Inflammatory macrophage treated with lipopolysaccharide for 1 hour (primary cell): ENCODE measurements at regions not wholly inside any gene's neighbourhood (a gene's known extent, or its start where the extent isn't known, plus 50 kb on each side); places are given as distances from the start of the nearest gene placed in this dataset.

ENCODE experiments used
- DNase-seq, 2 donors: peaks; one replicate each; pipeline ENCODE4 v3.0.0-alpha.2; 2020 to 2022

GRCh38 chr7:46975493-46975892 lies 606.4 kb downstream of the TNS3 start:
- no peak for DNase-seq

DNA sequence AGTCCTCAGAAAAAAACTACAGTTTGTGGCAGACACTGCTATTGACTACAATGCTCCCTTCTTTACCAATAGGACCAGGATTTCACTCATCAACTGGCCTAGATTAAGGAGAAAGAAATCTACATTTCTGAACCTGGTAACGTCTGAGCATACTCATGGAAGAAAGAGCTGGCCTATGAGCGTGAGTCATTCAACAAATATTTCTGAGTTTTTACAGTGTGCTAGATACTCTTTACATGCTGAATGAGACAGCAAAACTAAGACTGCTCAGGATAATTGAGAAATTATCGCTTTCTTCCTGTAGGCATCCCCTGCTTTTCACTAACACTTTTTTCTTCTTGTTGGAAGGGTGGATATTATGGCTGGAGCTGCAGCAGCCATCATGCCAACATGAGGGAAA lies 609.7 kb downstream of the TNS3 start:
- DNase-seq, result no peak

- DNase-seq, result no peak
Measured at GRCh38 chr7:46970476-46970875, 611.4 kb downstream of the TNS3 start.

GRCh38 chr7:46970131-46970430 lies 611.8 kb downstream of the TNS3 start:
- no peak for DNase-seq

DNA sequence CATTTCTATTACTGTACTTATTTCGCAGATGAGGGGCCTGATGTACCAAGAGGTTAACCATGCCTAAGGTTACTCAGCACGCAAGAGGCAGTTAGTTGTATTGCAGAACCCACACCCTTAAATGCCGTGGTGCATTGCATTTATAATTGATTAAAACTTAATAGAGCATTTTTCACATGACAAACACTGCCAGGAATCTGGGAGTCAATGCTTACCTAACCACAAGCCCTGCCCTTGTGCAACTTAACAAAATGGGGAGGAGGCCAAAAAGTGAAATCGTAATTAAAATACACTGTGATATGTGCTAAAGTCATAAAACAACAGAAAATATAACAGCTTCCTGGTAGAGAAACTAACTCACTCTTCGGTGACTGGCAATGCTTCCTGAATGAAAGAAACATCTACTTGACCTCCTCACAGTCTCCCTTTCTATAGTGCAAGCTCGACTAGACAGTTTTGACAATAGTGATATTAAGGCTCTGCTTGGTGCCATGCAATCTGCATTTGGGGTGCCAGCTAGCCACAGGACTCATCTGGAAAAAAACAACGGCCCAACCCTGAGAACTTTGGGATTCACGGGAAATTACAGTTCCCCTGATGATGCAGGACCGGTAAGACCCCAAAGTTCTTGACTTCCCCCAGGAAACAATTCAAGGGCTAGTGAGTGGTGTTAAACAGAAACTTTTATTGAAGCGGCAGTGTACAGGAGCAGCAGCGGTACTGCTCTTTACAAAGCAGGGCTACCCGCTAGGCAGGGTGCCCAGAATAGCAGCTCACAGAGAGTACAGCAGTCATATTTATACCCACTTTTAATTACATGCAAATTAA lies 612.4 kb downstream of the TNS3 start:
- DNase-seq, result no peak

GRCh38 chr7:46968003-46968402 lies 613.9 kb downstream of the TNS3 start:
- DNase-seq, result no peak

GRCh38 chr7:46963719-46964118 lies 618.2 kb downstream of the TNS3 start:
- no peak for DNase-seq

DNA sequence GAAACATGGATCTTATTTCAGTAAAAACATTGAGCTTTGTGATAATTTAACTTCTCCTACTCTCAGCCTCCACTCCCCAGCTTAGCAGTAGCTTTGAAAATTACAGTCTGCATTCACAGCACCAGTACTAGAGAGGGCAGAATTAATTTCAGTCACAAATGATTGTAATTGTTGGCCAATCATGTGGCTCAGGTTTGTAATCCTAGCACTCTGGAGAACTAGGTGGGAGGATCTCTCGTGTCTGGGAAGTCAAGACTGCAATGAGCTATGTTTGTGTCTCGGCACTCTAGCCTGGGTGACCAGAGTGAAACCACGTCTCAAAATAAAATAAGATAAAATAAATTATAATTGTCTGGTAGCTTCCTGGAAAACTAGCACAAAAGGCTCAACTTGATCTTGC lies 620.9 kb downstream of the TNS3 start:
- DNase-seq, result no peak

GRCh38 chr7:46957195-46957594 lies 624.7 kb downstream of the TNS3 start:
- DNase-seq, result no peak

GRCh38 chr7:46955531-46955930 lies 626.4 kb downstream of the TNS3 start:
- no peak for DNase-seq

DNA sequence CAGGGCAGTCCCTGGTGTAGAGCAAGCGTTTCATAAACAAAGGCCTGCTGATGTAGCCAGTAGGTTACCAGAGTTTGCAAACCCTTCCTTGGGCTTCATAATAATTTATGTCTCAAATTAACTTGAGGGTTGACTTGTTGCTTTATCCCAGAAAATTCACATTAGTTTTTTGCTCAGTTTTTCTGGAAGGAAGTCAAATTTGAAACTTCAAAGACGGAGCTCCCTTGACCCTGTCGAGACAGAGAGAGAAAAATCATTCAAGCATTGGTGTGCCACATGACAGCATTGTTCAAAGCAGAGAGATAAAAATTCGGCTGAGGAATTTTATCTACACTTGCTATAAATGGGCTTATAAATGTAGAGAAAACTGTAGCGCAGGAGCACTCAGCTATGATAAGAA lies 627.7 kb downstream of the TNS3 start:
- no peak for DNase-seq

DNA sequence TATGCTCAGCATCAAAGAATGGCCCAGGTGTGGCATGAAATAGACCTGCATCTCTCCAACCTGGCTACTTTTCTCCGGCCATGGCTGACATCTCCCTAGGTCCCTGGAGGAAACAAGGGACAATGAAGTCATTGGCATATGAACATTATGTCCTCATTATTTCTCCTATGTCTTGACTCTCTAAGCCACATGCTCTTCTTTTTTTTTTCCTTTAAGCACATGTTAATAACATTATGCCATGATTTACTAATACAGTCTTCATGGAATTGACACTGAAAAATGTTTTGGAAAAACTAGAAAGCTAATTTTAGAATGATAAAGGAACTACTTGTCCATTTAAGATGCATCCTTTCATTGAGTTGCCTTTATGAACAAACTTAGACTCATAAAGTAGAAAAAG lies 628.9 kb downstream of the TNS3 start:
- no peak for DNase-seq

DNA sequence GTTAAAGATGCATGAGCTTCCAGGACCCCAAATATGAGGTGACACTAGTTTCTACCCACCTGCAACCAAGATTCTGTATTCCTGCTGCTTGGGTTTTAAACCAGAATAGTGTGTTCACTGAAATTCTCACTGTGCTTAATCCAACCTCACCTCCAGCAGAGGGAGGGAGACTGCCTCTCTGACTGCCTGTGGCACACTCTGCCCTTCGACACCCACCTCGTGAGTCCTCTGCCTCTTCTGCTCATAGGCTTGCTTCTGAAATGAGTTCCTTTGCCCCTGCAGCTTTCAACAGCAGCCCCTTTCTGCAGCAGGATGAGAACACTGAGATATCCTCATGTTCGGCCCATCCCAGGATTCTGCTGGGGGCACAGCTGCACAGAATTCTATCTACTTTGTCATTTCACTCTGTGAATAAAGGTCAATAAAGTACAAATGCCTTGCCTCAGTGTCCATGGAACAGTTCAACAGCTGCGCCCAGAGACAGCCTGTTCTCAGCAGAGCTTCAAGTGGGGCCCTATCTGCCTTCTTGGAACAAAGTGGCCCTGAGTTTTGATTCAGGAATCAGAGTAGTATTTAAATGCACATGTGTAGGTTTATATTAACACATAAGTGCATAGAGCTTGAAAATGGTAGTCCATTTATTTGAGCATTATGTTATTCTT lies 632.5 kb downstream of the TNS3 start:
- no peak for DNase-seq

GRCh38 chr7:46948716-46949115 lies 633.2 kb downstream of the TNS3 start:
- no peak for DNase-seq

GRCh38 chr7:46945328-46945727 lies 636.6 kb downstream of the TNS3 start:
- DNase-seq, result no peak

DNA sequence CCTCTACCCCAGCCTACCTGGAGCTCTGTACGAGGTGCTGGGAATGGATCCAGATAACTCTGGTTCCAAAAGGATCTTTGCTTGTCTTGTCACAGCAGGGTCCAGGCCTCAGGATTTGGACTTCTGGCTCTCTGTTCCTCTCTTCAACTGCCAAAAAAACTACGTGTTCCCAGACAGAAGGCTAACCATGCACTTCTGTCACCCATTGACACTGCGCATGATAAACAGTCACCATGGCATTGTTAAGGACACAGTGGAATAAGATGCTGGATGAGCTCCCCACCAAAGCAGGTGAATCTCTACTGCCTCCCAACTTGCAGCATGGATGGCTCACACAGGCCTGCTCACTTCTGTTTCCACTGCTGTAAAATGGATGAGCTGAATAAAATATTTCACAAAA lies 637.9 kb downstream of the TNS3 start:
- no peak for DNase-seq

DNA sequence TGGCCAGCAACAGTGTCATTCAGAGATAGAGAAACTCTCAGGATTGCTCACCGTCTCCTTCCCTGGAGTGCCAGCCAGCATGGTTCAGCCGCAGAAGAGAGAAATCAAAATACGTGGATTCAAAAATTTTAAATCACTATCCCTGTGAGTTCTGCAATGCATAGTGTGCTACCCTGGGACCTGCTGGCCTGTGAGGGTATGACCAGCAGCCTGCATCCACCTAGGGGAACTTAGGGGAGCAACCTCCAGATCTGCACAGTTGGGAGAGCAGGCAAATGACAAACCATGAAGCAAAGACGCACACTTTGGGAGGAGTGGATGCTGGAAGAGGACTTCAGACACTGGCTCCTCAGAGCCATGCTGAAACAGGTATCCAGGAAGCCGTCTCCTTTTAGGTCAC lies 639.3 kb downstream of the TNS3 start:
- DNase-seq, result no peak

DNA sequence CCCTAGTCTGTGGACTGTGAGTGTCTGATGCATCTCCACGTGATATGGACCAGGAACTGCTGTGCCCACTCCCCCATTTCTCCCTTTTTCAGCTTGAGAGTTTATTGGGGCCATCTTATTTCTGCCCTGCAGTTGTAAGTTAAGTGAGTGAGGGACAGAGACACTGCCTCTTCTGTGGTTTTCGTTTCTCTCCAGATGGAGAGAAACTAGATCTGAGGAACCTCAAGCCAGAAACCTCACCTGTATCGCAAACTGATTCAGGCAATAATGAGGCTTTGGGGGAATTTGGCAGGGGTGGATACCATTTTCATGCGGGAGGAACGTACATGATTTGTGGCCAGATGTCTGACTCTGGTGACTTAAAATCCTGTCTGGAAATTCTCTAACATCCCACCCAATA lies 641.7 kb downstream of the TNS3 start:
- DNase-seq, result no peak

GRCh38 chr7:46939558-46939957 lies 642.4 kb downstream of the TNS3 start:
- DNase-seq, result no peak

DNA sequence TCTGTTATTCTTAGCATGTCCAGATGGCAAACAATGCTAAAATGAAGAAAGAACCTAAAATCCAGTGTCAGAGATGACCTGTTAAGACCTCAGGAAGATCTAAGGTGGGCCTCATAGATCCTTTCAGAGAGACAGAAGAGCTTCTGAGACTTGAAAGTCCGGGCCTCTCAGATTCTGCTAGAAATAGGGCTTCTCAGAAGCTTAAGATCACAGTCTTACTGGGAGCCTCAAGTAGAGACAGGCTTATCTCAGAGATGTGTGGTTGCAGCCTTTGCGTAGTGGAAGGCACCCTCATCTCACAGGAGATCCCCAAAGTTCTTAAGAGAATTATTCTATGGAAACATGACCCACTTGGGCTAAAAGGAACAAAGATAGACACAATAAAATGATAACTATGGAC lies 642.8 kb downstream of the TNS3 start:
- DNase-seq, result no peak

DNA sequence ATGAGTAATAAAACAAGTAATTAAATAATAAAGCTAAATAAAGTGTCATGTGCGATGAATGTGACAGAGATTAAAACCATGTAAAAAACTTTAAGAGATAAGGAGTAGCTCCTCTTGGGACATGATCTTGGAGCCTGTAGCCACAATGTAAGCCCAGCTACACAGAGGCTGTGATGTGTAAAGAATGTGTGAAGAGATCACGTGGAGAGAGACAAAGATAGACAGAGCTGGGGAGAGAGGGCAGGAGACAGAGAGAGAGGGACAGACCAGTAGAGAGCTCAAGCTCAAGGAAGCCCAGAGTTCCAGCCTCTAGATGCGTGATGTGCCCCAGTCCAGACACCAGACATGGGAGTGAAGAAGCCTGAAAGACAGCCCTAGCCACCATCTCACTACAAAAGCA lies 644.1 kb downstream of the TNS3 start:
- no peak for DNase-seq

GRCh38 chr7:46934198-46934825 lies 647.6 kb downstream of the TNS3 start:
- no peak for DNase-seq

- DNase-seq, result no peak
Measured at GRCh38 chr7:46933596-46933995, 648.3 kb downstream of the TNS3 start.

- DNase-seq, result no peak
Measured at GRCh38 chr7:46932676-46933424, 649.1 kb downstream of the TNS3 start.
